ENCODE measurements at regions not wholly inside any gene's neighbourhood (a gene's known extent, or its start where the extent isn't known, plus 50 kb on each side); places are given as distances from the start of the nearest gene placed in this dataset.

GRCh38 chr13:78750735-78751134, 91.8 kb upstream of the OBI1 start:
- no peak for DNase-seq (ENCODE audit: low read depth, low spot score)
- no peak for TF ChIP-seq CTCF (IDR thresholded peaks at IDR 0.05; ENCODE audit: low read depth, low read length)
- H3K4me3 ChIP-seq (ENCODE audit: low read depth, low read length) = no peak overlapping the region
- CTCF ChIA-PET = no interaction called here
- H3K27ac ChIP-seq (ENCODE audit: low read depth, low read length) = no peak overlapping the region
- no peaks in the 10 kb centered on the region for H3K27me3 ChIP-seq (ENCODE audit: control insufficient read depth, insufficient read depth, low read length)
- POLR2A ChIA-PET = no interaction called here
- H3K9me3 ChIP-seq (ENCODE audit: control insufficient read depth, insufficient read depth, low read length) = no peaks in the 10 kb centered on the region

GRCh38 chr13:78743973-78744372, 85.0 kb upstream of the OBI1 start:
- no peaks in the 10 kb centered on the region for H3K27me3 ChIP-seq (ENCODE audit: control insufficient read depth, insufficient read depth, low read length)
- CTCF ChIA-PET = no interaction called here
- POLR2A ChIA-PET = no interaction called here
- TF ChIP-seq CTCF (IDR thresholded peaks at IDR 0.05; ENCODE audit: low read depth, low read length) = no peak
- no peak overlapping the region for H3K4me3 ChIP-seq (ENCODE audit: low read depth, low read length)
- DNase-seq (ENCODE audit: low read depth, low spot score) = no peak
- H3K9me3 ChIP-seq (ENCODE audit: control insufficient read depth, insufficient read depth, low read length) = no peaks in the 10 kb centered on the region
- H3K27ac ChIP-seq (ENCODE audit: low read depth, low read length) = no peak overlapping the region

- ChIA-PET CTCF (no interaction called here), POLR2A (no interaction called here)
- Histone ChIP-seq H3K9me3 (ENCODE audit: control insufficient read depth, insufficient read depth, low read length) (no peaks in the 10 kb centered on the region), H3K27me3 (ENCODE audit: control insufficient read depth, insufficient read depth, low read length) (no peaks in the 10 kb centered on the region), H3K27ac (ENCODE audit: low read depth, low read length) (no peak overlapping the region), H3K4me3 (ENCODE audit: low read depth, low read length) (no peak overlapping the region)
- TF ChIP-seq CTCF (IDR thresholded peaks at IDR 0.05; ENCODE audit: low read depth, low read length) = no peak
- DNase-seq (ENCODE audit: low read depth, low spot score) = no peak
Measured at GRCh38 chr13:78742659-78743058, 83.7 kb upstream of the OBI1 start.

- H3K9me3 ChIP-seq (ENCODE audit: control insufficient read depth, insufficient read depth, low read length) = no peaks in the 10 kb centered on the region
- TF ChIP-seq CTCF (IDR thresholded peaks at IDR 0.05; ENCODE audit: low read depth, low read length) = no peak
- H3K4me3 ChIP-seq (ENCODE audit: low read depth, low read length) = no peak overlapping the region
- H3K27me3 ChIP-seq (ENCODE audit: control insufficient read depth, insufficient read depth, low read length) = no peaks in the 10 kb centered on the region
- H3K27ac ChIP-seq (ENCODE audit: low read depth, low read length) = no peak overlapping the region
- ChIA-PET POLR2A (no interaction called here), CTCF (no interaction called here)
- DNase-seq (ENCODE audit: low read depth, low spot score) = no peak
Measured at GRCh38 chr13:78736142-78736541, 77.2 kb upstream of the OBI1 start.

- Histone ChIP-seq H3K27ac (ENCODE audit: low read depth, low read length) (no peak overlapping the region), H3K9me3 (ENCODE audit: control insufficient read depth, insufficient read depth, low read length) (no peaks in the 10 kb centered on the region), H3K27me3 (ENCODE audit: control insufficient read depth, insufficient read depth, low read length) (no peaks in the 10 kb centered on the region), H3K4me3 (ENCODE audit: low read depth, low read length) (no peak overlapping the region)
- CTCF ChIA-PET = no interaction called here
- POLR2A ChIA-PET = no interaction called here
- DNase-seq (ENCODE audit: low read depth, low spot score) = no peak
- TF ChIP-seq CTCF (IDR thresholded peaks at IDR 0.05; ENCODE audit: low read depth, low read length) = no peak
Measured at GRCh38 chr13:78732445-78733017, 73.6 kb upstream of the OBI1 start.

All from AG04450 (cell line).